ENCODE measurements at regions not wholly inside any gene's neighbourhood (a gene's known extent, or its start where the extent isn't known, plus 50 kb on each side); places are given as distances from the start of the nearest gene placed in this dataset.
"Not testable (repeated sequence)": the region's sequence is repeated elsewhere in the genome, so short reads cannot be mapped to it uniquely, and the experiment has no call there.

GRCh38 chr2:13651684-13652131 lies 935.0 kb downstream of the TRIB2 start:
- DNase-seq, result no peak

GRCh38 chr2:13652531-13653313 lies 936.0 kb downstream of the TRIB2 start:
- no peak for DNase-seq

GRCh38 chr2:13654416-13654815 lies 937.7 kb downstream of the TRIB2 start:
- DNase-seq, result no peak

GRCh38 chr2:13660231-13660630 lies 943.5 kb downstream of the TRIB2 start:
- DNase-seq, result no peak

GRCh38 chr2:13662055-13662454 lies 945.3 kb downstream of the TRIB2 start:
- no peak for DNase-seq

- no peak for DNase-seq
These were observed 950.1 kb downstream of the TRIB2 start for GRCh38 chr2:13666582-13667414.

- no peak for DNase-seq
These were observed 950.6 kb downstream of the TRIB2 start for GRCh38 chr2:13667415-13667757.

- DNase-seq, result no peak
These were observed 952.9 kb downstream of the TRIB2 start for GRCh38 chr2:13669607-13670006.

- not testable (repeated sequence) for DNase-seq
These were observed 957.1 kb downstream of the TRIB2 start for GRCh38 chr2:13673821-13674220.

GRCh38 chr2:13676269-13676668 lies 956.2 kb upstream of the LRATD1 start:
- DNase-seq, result no peak

- DNase-seq, result no peak
These were observed 950.6 kb upstream of the LRATD1 start for GRCh38 chr2:13681936-13682335.

GRCh38 chr2:13682540-13683272 lies 949.8 kb upstream of the LRATD1 start:
- DNase-seq, result no peak

GRCh38 chr2:13686262-13686661 lies 946.3 kb upstream of the LRATD1 start:
- DNase-seq, result no peak

- DNase-seq, result no peak
These were observed 937.8 kb upstream of the LRATD1 start for GRCh38 chr2:13694673-13695072.

- DNase-seq, result no peak
These were observed 935.9 kb upstream of the LRATD1 start for GRCh38 chr2:13696601-13697000.

GRCh38 chr2:13698847-13699246 lies 933.7 kb upstream of the LRATD1 start:
- no peak for DNase-seq

- DNase-seq, result not testable (repeated sequence)
These were observed 932.6 kb upstream of the LRATD1 start for GRCh38 chr2:13699939-13700338.

GRCh38 chr2:13711154-13711553 lies 921.4 kb upstream of the LRATD1 start:
- DNase-seq, result no peak

GRCh38 chr2:13714466-13714865 lies 918.1 kb upstream of the LRATD1 start:
- no peak for DNase-seq

- DNase-seq, result no peak
These were observed 906.6 kb upstream of the LRATD1 start for GRCh38 chr2:13725945-13726344.

GRCh38 chr2:13745330-13745729 lies 887.2 kb upstream of the LRATD1 start:
- DNase-seq, result no peak

GRCh38 chr2:13751955-13752354 lies 880.6 kb upstream of the LRATD1 start:
- no peak for DNase-seq

GRCh38 chr2:13758412-13758811 lies 874.1 kb upstream of the LRATD1 start:
- no peak for DNase-seq

- no peak for DNase-seq
These were observed 864.2 kb upstream of the LRATD1 start for GRCh38 chr2:13768274-13768673.
